ENCODE measurements at regions not wholly inside any gene's neighbourhood (a gene's known extent, or its start where the extent isn't known, plus 50 kb on each side); places are given as distances from the start of the nearest gene placed in this dataset.

DNA sequence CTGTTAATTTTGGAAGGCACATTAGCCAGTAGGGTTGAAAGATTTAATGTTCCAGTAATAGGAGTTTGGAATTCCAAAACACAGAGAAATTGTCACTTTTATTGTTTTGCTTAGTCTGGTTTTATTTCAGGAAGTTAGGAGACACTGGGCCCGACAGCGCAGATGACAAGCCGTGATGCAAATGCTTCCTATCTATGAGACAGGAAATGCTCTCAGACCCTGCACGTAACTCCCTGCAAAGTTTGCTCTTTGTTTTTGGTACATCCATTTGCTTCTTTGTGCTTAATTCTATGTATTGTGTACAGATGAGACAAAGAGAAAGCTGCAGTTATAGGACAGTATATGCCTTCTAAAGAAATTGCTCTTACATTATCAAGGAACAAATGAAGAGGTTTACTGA is 201.6 kb upstream of the SGK1 start:
- Histone ChIP-seq H3K27me3 (replicated peaks; ENCODE audit: insufficient read depth) (no peaks in the 10 kb centered on the region), H3K4me1 (ENCODE audit: insufficient read depth) (peaks cover 28% of the 10 kb centered on the region), H3K4me3 (no peak overlapping the region), H2AFZ (no peak overlapping the region), H4K20me1 (ENCODE audit: insufficient read depth) (no peaks in the 10 kb centered on the region), H3K9ac (no peak overlapping the region), H3K36me3 (ENCODE audit: low read depth) (no peaks in the 10 kb centered on the region), H3K9me2 (ENCODE audit: insufficient read depth) (no peaks in the 10 kb centered on the region), H3K4me2 (ENCODE audit: unreplicated experiment) (no peak overlapping the region), H3F3A (ENCODE audit: insufficient read depth) (peaks cover 13% of the 10 kb centered on the region), H3K9me3 (ENCODE audit: low read depth) (no peaks in the 10 kb centered on the region), H3K27ac (no peak overlapping the region), H3K79me2 (ENCODE audit: insufficient read depth) (no peaks in the 10 kb centered on the region)
- TF ChIP-seq EZH2 (IDR thresholded peaks at IDR 0.05; ENCODE audit: insufficient read depth, poor library complexity, severe bottlenecking) (no peak), EZH2phosphoT487 (IDR thresholded peaks at IDR 0.05; ENCODE audit: insufficient read depth, low read depth) (no peak)
- in situ Hi-C loops (cut with MboI) = no loop called here
- no peak for DNase-seq
- 90 to 94% methylated on average over 4 of the region's 4 CpGs for WGBS, 2 experiments (ENCODE audit: low coverage in 1 of 2, low lambda C conversion rate in 2 of 2, missing lambda C conversion rate in 2 of 2)

DNA sequence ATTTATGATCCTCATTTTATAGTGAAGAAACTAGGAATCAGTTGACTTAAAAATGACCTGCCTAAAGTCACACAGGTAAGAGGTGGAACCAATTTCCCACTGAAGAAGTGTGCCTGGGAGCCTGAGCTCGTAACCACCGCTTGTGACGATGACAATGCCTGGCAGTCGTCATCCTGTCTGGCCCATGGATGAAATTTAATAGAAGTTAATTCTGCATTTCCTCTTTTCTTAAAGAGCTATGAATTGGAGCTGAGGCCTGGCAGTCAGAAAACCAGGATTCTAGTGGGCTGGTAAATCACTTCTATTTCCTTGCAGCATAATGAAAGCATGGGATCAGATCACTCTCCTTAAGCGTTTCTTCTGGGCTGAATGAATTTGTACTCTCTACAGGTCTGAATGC is 200.0 kb upstream of the SGK1 start:
- TF ChIP-seq EZH2phosphoT487 (IDR thresholded peaks at IDR 0.05; ENCODE audit: insufficient read depth, low read depth) (no peak), EZH2 (IDR thresholded peaks at IDR 0.05; ENCODE audit: insufficient read depth, poor library complexity, severe bottlenecking) (no peak)
- Histone ChIP-seq H3K9ac (peak overlapping the region; percentile 70), H3K4me1 (ENCODE audit: insufficient read depth) (peaks cover 39% of the 10 kb centered on the region), H3K27ac (peak overlapping the region; percentile 80), H3K36me3 (ENCODE audit: low read depth) (no peaks in the 10 kb centered on the region), H3K4me2 (ENCODE audit: unreplicated experiment) (peak overlapping the region; percentile 71), H3K9me3 (ENCODE audit: low read depth) (no peaks in the 10 kb centered on the region), H2AFZ (peak overlapping the region; percentile 51), H3K27me3 (replicated peaks; ENCODE audit: insufficient read depth) (no peaks in the 10 kb centered on the region), H3K79me2 (ENCODE audit: insufficient read depth) (no peaks in the 10 kb centered on the region), H3F3A (ENCODE audit: insufficient read depth) (peaks cover 21% of the 10 kb centered on the region), H3K4me3 (peak overlapping the region; percentile 53), H4K20me1 (ENCODE audit: insufficient read depth) (no peaks in the 10 kb centered on the region), H3K9me2 (ENCODE audit: insufficient read depth) (no peaks in the 10 kb centered on the region)
- DNase-seq = peak; percentile 29
- WGBS, 2 experiments (ENCODE audit: low coverage in 1 of 2, low lambda C conversion rate in 2 of 2, missing lambda C conversion rate in 2 of 2) = 59 to 65% methylated on average over 5 of the region's 5 CpGs
- in situ Hi-C loops (cut with MboI) = no loop called here

GRCh38 chr6:134517145-134517658 is 199.3 kb upstream of the SGK1 start:
- Histone ChIP-seq H3K9me3 (ENCODE audit: low read depth) (no peaks in the 10 kb centered on the region), H3K79me2 (ENCODE audit: insufficient read depth) (no peaks in the 10 kb centered on the region), H3K4me3 (peak overlapping the region; percentile 53), H3K36me3 (ENCODE audit: low read depth) (no peaks in the 10 kb centered on the region), H3K4me1 (ENCODE audit: insufficient read depth) (peaks cover 46% of the 10 kb centered on the region), H3K4me2 (ENCODE audit: unreplicated experiment) (peak overlapping the region; percentile 71), H4K20me1 (ENCODE audit: insufficient read depth) (no peaks in the 10 kb centered on the region), H3K27ac (peak overlapping the region; percentile 80), H3K27me3 (replicated peaks; ENCODE audit: insufficient read depth) (no peaks in the 10 kb centered on the region), H3K9me2 (ENCODE audit: insufficient read depth) (no peaks in the 10 kb centered on the region), H3K9ac (peak overlapping the region; percentile 70), H3F3A (ENCODE audit: insufficient read depth) (peaks cover 28% of the 10 kb centered on the region), H2AFZ (peak overlapping the region; percentile 51)
- in situ Hi-C loops (cut with MboI) = no loop called here
- TF ChIP-seq EZH2phosphoT487 (IDR thresholded peaks at IDR 0.05; ENCODE audit: insufficient read depth, low read depth) (no peak), EZH2 (IDR thresholded peaks at IDR 0.05; ENCODE audit: insufficient read depth, poor library complexity, severe bottlenecking) (no peak)
- 41 to 50% methylated on average over 9 of the region's 9 CpGs for WGBS, 2 experiments (ENCODE audit: low coverage in 1 of 2, low lambda C conversion rate in 2 of 2, missing lambda C conversion rate in 2 of 2)
- DNase-seq = peak; percentile 89

DNA sequence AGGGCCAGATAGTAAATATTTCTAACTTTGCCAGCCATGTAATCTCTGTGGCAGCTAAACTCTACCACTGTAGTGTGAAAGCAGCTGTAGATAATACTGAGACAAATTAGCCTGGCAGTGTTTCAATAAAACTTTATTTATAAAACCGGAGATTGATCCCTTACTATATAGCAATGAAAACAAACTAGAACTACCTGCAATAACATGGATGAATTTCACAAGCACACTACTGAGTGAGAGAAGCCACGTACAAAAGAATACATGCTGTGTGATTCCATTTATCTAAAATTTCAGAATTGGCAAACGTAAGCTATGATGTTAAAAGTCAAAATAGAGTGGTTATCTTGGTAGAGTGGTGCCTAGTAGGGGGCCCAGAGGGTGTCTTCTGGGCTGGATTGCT is 198.7 kb upstream of the SGK1 start:
- Histone ChIP-seq H3K9ac (peak overlapping the region; percentile 70), H3K27ac (peak overlapping the region; percentile 80), H3K4me3 (peak overlapping the region; percentile 53), H2AFZ (peak overlapping the region; percentile 51; the same call in 1 of the 2 replicates), H3K4me2 (ENCODE audit: unreplicated experiment) (peak overlapping the region; percentile 71), H3K36me3 (ENCODE audit: low read depth) (no peaks in the 10 kb centered on the region), H3K4me1 (ENCODE audit: insufficient read depth) (peaks cover 47% of the 10 kb centered on the region), H4K20me1 (ENCODE audit: insufficient read depth) (no peaks in the 10 kb centered on the region), H3F3A (ENCODE audit: insufficient read depth) (peaks cover 29% of the 10 kb centered on the region), H3K79me2 (ENCODE audit: insufficient read depth) (no peaks in the 10 kb centered on the region), H3K9me2 (ENCODE audit: insufficient read depth) (no peaks in the 10 kb centered on the region), H3K27me3 (replicated peaks; ENCODE audit: insufficient read depth) (no peaks in the 10 kb centered on the region), H3K9me3 (ENCODE audit: low read depth) (no peaks in the 10 kb centered on the region)
- TF ChIP-seq EZH2 (IDR thresholded peaks at IDR 0.05; ENCODE audit: insufficient read depth, poor library complexity, severe bottlenecking) (no peak), EZH2phosphoT487 (IDR thresholded peaks at IDR 0.05; ENCODE audit: insufficient read depth, low read depth) (no peak)
- in situ Hi-C loops (cut with MboI) = no loop called here
- DNase-seq = no peak
- 51 to 54% methylated on average over 3 of the region's 3 CpGs for WGBS, 2 experiments (ENCODE audit: low coverage in 1 of 2, low lambda C conversion rate in 2 of 2, missing lambda C conversion rate in 2 of 2)
